OCI-M1 (cell line): ENCODE measurements at regions not wholly inside any gene's neighbourhood (a gene's known extent, or its start where the extent isn't known, plus 50 kb on each side); places are given as distances from the start of the nearest gene placed in this dataset.
"Not testable (repeated sequence)": the region's sequence is repeated elsewhere in the genome, so short reads cannot be mapped to it uniquely, and the experiment has no call there.

Source experiments
- DNase-seq: peaks from one replicate; lab custom pipeline; 2025; lab: John Stamatoyannopoulos, UW

- no peak for DNase-seq
Measured at GRCh38 chr20:19897891-19898290, 119.3 kb upstream of the NAA20 start.

GRCh38 chr20:19901226-19901625, 115.9 kb upstream of the NAA20 start:
- no peak for DNase-seq

GRCh38 chr20:19903168-19903811, 113.9 kb upstream of the NAA20 start:
- peak; percentile 27 for DNase-seq

- no peak for DNase-seq
Measured at GRCh38 chr20:19907326-19908056, 109.7 kb upstream of the NAA20 start.

- no peak for DNase-seq
Measured at GRCh38 chr20:19908576-19908975, 108.6 kb upstream of the NAA20 start.

GRCh38 chr20:19909725-19910124, 107.4 kb upstream of the NAA20 start:
- no peak for DNase-seq

GRCh38 chr20:19911810-19912382, 105.3 kb upstream of the NAA20 start:
- no peak for DNase-seq

GRCh38 chr20:19913349-19913748, 103.8 kb upstream of the NAA20 start:
- no peak for DNase-seq

GRCh38 chr20:19913927-19914614, 103.1 kb upstream of the NAA20 start:
- no peak for DNase-seq

GRCh38 chr20:19915111-19915798, 101.9 kb upstream of the NAA20 start:
- DNase-seq = peak; percentile 25

GRCh38 chr20:19916531-19917485, 100.4 kb upstream of the NAA20 start:
- no peak for DNase-seq

GRCh38 chr20:19918965-19919329, 98.2 kb upstream of the NAA20 start:
- no peak for DNase-seq

GRCh38 chr20:19920381-19921138, 96.6 kb upstream of the NAA20 start:
- no peak for DNase-seq

GRCh38 chr20:19921284-19921793, 95.8 kb upstream of the NAA20 start:
- no peak for DNase-seq

GRCh38 chr20:19921829-19922228, 95.3 kb upstream of the NAA20 start:
- not testable (repeated sequence) for DNase-seq

GRCh38 chr20:19922716-19923115, 94.4 kb upstream of the NAA20 start:
- no peak for DNase-seq

- DNase-seq = no peak
Measured at GRCh38 chr20:19923762-19924161, 93.4 kb upstream of the NAA20 start.

GRCh38 chr20:19924255-19924654, 92.9 kb upstream of the NAA20 start:
- DNase-seq = no peak

GRCh38 chr20:19926591-19926990, 90.6 kb upstream of the NAA20 start:
- no peak for DNase-seq
